ENCODE measurements at regions not wholly inside any gene's neighbourhood (a gene's known extent, or its start where the extent isn't known, plus 50 kb on each side); places are given as distances from the start of the nearest gene placed in this dataset.

DNA sequence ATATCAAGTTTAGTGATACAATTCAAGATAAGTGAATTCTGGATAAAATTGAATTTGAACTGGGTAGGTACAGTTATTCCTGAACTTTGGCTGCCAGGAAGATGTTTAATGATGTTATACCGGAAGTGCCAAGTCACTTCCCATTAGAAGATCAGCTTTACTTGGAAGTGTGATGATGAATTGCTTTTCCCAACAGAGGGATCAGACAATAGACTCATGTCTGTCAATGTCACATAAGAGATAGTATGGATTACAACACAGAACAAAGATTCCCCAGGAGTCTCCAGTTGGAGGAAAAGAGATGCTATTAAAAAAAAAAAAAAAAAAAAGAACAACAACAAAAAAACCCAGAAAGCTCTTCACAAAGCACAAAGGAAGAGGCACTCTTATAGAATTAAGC lies 497.9 kb upstream of the EPHA7 start:
- TF ChIP-seq, protein P1, sequence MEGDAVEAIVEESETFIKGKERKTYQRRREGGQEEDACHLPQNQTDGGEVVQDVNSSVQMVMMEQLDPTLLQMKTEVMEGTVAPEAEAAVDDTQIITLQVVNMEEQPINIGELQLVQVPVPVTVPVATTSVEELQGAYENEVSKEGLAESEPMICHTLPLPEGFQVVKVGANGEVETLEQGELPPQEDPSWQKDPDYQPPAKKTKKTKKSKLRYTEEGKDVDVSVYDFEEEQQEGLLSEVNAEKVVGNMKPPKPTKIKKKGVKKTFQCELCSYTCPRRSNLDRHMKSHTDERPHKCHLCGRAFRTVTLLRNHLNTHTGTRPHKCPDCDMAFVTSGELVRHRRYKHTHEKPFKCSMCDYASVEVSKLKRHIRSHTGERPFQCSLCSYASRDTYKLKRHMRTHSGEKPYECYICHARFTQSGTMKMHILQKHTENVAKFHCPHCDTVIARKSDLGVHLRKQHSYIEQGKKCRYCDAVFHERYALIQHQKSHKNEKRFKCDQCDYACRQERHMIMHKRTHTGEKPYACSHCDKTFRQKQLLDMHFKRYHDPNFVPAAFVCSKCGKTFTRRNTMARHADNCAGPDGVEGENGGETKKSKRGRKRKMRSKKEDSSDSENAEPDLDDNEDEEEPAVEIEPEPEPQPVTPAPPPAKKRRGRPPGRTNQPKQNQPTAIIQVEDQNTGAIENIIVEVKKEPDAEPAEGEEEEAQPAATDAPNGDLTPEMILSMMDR (IDR thresholded peaks at IDR 0.05): no peak
- TF ChIP-seq POLR2A (IDR thresholded peaks at IDR 0.05; ENCODE audit: low read depth) (no peak), POLR2AphosphoS5 (IDR thresholded peaks at IDR 0.05) (no peak), EP300 (IDR thresholded peaks at IDR 0.05) (no peak)
